ENCODE measurements at regions not wholly inside any gene's neighbourhood (a gene's known extent, or its start where the extent isn't known, plus 50 kb on each side); places are given as distances from the start of the nearest gene placed in this dataset.
A peak's percentile ranks its signal among the peaks of the same experiment; 100 is the strongest.

GRCh38 chr1:60283690-60284089 lies 210.1 kb upstream of the C1orf87 start:
- TF ChIP-seq Cebpa-rat (IDR thresholded peaks at IDR 0.05), result no peak
- H3K4me2 ChIP-seq, result no peak overlapping the region
- H3K9me3 ChIP-seq (replicated peaks in 1 of 11), result peaks cover 0 to 6% (median 0%) of the 10 kb centered on the region in 11 experiments; a peak in 1 of 22 replicates
- no peak overlapping the region for H3K9ac ChIP-seq
- no peaks in the 10 kb centered on the region for H3K36me3 ChIP-seq
- H4K20me1 ChIP-seq, result no peaks in the 10 kb centered on the region
- H3K4me3 ChIP-seq, result no peak overlapping the region
- no peaks in the 10 kb centered on the region for H3K27me3 ChIP-seq
- peaks cover 0 to 17% (median 10%) of the 10 kb centered on the region in 10 experiments; a peak in 14 of 20 replicates for H3K4me1 ChIP-seq
- no peak overlapping the region for H3K27ac ChIP-seq

DNA sequence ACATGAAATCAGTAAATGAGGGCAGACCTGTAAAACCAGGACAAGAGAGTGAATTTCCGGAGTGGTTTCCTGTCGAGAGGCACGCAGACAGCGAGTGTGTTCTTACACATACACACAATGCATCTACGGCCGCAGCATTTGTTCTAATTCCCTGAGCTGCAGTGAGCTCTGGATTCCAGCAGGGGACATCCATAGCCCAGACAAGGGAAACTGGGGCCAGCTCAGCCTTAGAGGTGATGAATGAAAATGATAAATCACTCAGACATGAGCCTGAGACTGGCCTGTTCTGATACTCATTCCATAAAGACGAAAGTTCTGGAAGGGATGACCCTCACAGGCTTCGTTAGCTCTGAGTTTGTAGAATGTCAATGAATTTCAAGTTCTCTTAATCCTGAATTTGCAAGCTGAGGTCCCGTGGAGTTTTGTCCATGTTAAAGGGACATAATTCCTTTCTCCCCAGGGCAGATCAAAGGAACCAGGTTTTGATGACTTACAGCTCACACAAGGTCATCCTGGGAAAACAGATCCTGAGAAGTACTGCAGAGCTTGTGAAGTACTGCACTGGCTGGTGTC lies 207.9 kb upstream of the C1orf87 start:
- no peak overlapping the region for H3K27ac ChIP-seq
- H3K36me3 ChIP-seq, result no peaks in the 10 kb centered on the region
- H3K27me3 ChIP-seq, result no peaks in the 10 kb centered on the region
- peaks cover 0 to 17% (median 10%) of the 10 kb centered on the region in 10 experiments; a peak in 14 of 20 replicates for H3K4me1 ChIP-seq
- no peaks in the 10 kb centered on the region for H3K9me3 ChIP-seq (replicated peaks in 1 of 11)
- peak overlapping the region; percentile 25 to 67 (median 48); a peak in 18 of 22 replicates for H3K4me2 ChIP-seq
- TF ChIP-seq Cebpa-rat (IDR thresholded peaks at IDR 0.05), result no peak
- no peak overlapping the region for H3K4me3 ChIP-seq
- no peaks in the 10 kb centered on the region for H4K20me1 ChIP-seq
- H3K9ac ChIP-seq, result peak overlapping the region in 1 of 11 experiments; percentile 23; a peak in 1 of 22 replicates

- Histone ChIP-seq H3K4me2 (peak overlapping the region; percentile 25 to 67 (median 48); a peak in 17 of 22 replicates), H3K4me3 (no peak overlapping the region)
- TF ChIP-seq Cebpa-rat (IDR thresholded peaks at IDR 0.05), result no peak
Measured at GRCh38 chr1:60280819-60281218, 207.2 kb upstream of the C1orf87 start.

DNA sequence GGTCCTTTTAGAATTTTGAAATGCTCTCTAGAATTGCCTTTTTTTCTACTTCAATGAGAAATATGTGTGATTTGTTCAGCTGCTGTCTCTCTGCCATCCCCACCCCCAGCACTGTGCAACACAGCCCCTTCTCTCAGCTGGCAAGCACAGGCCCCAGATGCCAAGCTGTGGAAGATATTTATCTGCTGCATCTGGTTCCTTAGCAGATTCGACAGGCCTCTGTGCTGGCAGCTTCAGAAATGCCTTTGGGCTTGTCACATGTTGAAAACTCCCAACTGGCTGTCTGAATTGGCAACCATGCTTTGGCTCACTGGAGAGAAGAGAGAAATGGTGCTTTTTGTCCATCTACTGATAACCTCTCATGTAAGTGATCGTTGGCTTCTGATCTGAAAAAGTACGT lies 206.7 kb upstream of the C1orf87 start:
- H3K9ac ChIP-seq, result no peak overlapping the region
- H3K27me3 ChIP-seq, result no peaks in the 10 kb centered on the region
- H4K20me1 ChIP-seq, result no peaks in the 10 kb centered on the region
- H3K36me3 ChIP-seq, result no peaks in the 10 kb centered on the region
- H3K4me2 ChIP-seq, result peak overlapping the region in 5 of 11 experiments; percentile 40 to 67 (median 50); a peak in 8 of 22 replicates
- H3K9me3 ChIP-seq (replicated peaks in 1 of 11), result no peaks in the 10 kb centered on the region
- H3K4me3 ChIP-seq, result no peak overlapping the region
- no peak overlapping the region for H3K27ac ChIP-seq
- no peak for TF ChIP-seq Cebpa-rat (IDR thresholded peaks at IDR 0.05)
- peaks cover 0 to 17% (median 10%) of the 10 kb centered on the region in 10 experiments; a peak in 14 of 20 replicates for H3K4me1 ChIP-seq

More at GRCh38 chr1:60280819-60281218, 207.2 kb upstream of the C1orf87 start:
- Histone ChIP-seq H3K4me1 (peaks cover 0 to 17% (median 10%) of the 10 kb centered on the region in 10 experiments; a peak in 14 of 20 replicates), H3K36me3 (no peaks in the 10 kb centered on the region), H3K27me3 (no peaks in the 10 kb centered on the region), H3K27ac (no peak overlapping the region), H3K9me3 (replicated peaks in 1 of 11) (no peaks in the 10 kb centered on the region), H4K20me1 (no peaks in the 10 kb centered on the region), H3K9ac (peak overlapping the region in 1 of 11 experiments; percentile 23; a peak in 1 of 22 replicates)

DNA sequence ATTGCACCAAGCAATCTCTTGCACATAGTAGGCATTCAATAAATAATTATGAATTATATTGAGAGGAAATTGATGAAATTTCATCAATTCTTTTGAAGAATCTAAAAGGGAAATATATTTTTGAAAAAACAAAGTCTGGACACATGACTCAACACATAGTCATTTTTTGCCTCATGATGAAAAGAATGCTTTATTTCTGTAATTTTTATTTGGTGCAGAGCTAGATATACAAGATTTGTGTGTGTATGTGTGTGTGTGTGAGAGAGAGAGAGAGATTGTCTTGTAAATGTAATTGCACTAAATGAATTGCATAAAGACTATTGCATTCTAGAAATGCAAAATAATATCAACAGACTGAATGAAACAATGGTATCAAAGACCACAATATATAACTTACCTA lies 206.2 kb upstream of the C1orf87 start:
- Histone ChIP-seq H3K4me2 (no peak overlapping the region), H3K9me3 (replicated peaks in 1 of 11) (no peaks in the 10 kb centered on the region), H3K9ac (no peak overlapping the region), H3K4me1 (peaks cover 0 to 17% (median 10%) of the 10 kb centered on the region in 10 experiments; a peak in 14 of 20 replicates), H3K4me3 (no peak overlapping the region), H3K27me3 (no peaks in the 10 kb centered on the region), H4K20me1 (no peaks in the 10 kb centered on the region), H3K27ac (no peak overlapping the region), H3K36me3 (no peaks in the 10 kb centered on the region)
- TF ChIP-seq Cebpa-rat (IDR thresholded peaks at IDR 0.05), result no peak

DNA sequence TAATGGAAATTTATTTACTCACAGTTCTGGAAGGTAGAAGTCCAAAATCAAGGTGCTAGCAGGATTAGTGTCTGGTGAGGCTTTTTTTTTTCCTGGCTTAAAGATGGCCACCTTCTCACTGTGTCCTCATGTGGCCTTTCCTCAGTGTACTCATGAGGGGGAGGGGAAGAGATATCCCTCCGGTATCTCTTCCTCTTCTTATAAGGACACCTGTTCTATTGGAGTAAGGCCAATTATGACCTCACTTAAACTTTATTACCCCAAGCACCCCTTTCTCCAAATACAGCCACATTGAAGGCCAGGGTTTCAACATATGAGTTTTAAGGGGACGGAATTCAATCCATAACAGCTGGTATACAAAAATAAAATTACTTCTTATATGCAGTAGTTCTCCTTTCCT lies 203.7 kb upstream of the C1orf87 start:
- Histone ChIP-seq H3K4me1 (peaks cover 0 to 17% (median 10%) of the 10 kb centered on the region in 10 experiments; a peak in 14 of 20 replicates), H3K9me3 (replicated peaks in 1 of 11) (no peaks in the 10 kb centered on the region), H3K4me3 (no peak overlapping the region), H3K4me2 (no peak overlapping the region), H3K27me3 (no peaks in the 10 kb centered on the region), H4K20me1 (no peaks in the 10 kb centered on the region), H3K9ac (no peak overlapping the region), H3K36me3 (no peaks in the 10 kb centered on the region), H3K27ac (no peak overlapping the region)
- no peak for TF ChIP-seq Cebpa-rat (IDR thresholded peaks at IDR 0.05)

GRCh38 chr1:60274422-60275290 lies 201.1 kb upstream of the C1orf87 start:
- Histone ChIP-seq H3K27ac (no peak overlapping the region), H3K9me3 (replicated peaks in 1 of 11) (no peaks in the 10 kb centered on the region), H3K27me3 (no peaks in the 10 kb centered on the region), H4K20me1 (no peaks in the 10 kb centered on the region), H3K36me3 (no peaks in the 10 kb centered on the region), H3K4me1 (no peaks in the 10 kb centered on the region), H3K4me2 (no peak overlapping the region), H3K4me3 (no peak overlapping the region), H3K9ac (no peak overlapping the region)
- no peak for TF ChIP-seq Cebpa-rat (IDR thresholded peaks at IDR 0.05)

- H4K20me1 ChIP-seq, result no peaks in the 10 kb centered on the region
- H3K27ac ChIP-seq, result no peak overlapping the region
- no peak overlapping the region for H3K4me2 ChIP-seq
- no peaks in the 10 kb centered on the region for H3K27me3 ChIP-seq
- no peaks in the 10 kb centered on the region for H3K4me1 ChIP-seq
- H3K36me3 ChIP-seq, result no peaks in the 10 kb centered on the region
- no peak overlapping the region for H3K4me3 ChIP-seq
- no peaks in the 10 kb centered on the region for H3K9me3 ChIP-seq (replicated peaks in 1 of 11)
- TF ChIP-seq Cebpa-rat (IDR thresholded peaks at IDR 0.05), result no peak
- no peak overlapping the region for H3K9ac ChIP-seq
Measured at GRCh38 chr1:60273185-60273584, 199.6 kb upstream of the C1orf87 start.

GRCh38 chr1:60271041-60271440 lies 197.5 kb upstream of the C1orf87 start:
- no peak for TF ChIP-seq Cebpa-rat (IDR thresholded peaks at IDR 0.05)
- no peaks in the 10 kb centered on the region for H3K36me3 ChIP-seq
- no peaks in the 10 kb centered on the region for H4K20me1 ChIP-seq
- H3K27ac ChIP-seq, result no peak overlapping the region
- H3K4me3 ChIP-seq, result no peak overlapping the region
- H3K27me3 ChIP-seq, result no peaks in the 10 kb centered on the region
- H3K9me3 ChIP-seq (replicated peaks in 1 of 11), result no peaks in the 10 kb centered on the region
- H3K4me1 ChIP-seq, result no peaks in the 10 kb centered on the region
- no peak overlapping the region for H3K9ac ChIP-seq
- H3K4me2 ChIP-seq, result no peak overlapping the region
